Uterus (tissue), 3 donors: ENCODE measurements at regions not wholly inside any gene's neighbourhood (a gene's known extent, or its start where the extent isn't known, plus 50 kb on each side); places are given as distances from the start of the nearest gene placed in this dataset.

Experiments
- DNase-seq, 2 donors: peaks; one replicate each; pipeline ENCODE4 v3.0.0-alpha.2; 2019 to 2020
- H3K27ac ChIP-seq, 2 donors: fragments of 200-600 bp; sonication (generic); 1 replicate in 1 of 2; 2 replicates in 1 of 2; pipeline ENCODE4 v1.5.1; 2016 to 2018
- H3K27me3 ChIP-seq, 2 donors: fragments of 200-600 bp; sonication (generic); one replicate each; pipeline ENCODE4 v1.5.1; 2018 to 2019; ENCODE audit warnings: control low read depth in 1 of 2
- H3K36me3 ChIP-seq, 2 donors: fragments of 200-600 bp; sonication (generic); one replicate each; pipeline ENCODE4 v1.5.1; 2019; ENCODE audit warnings: control low read depth in 1 of 2
- H3K4me1 ChIP-seq, 2 donors: fragments of 200-600 bp; sonication (generic); one replicate each; pipeline ENCODE4 v1.5.1; 2018 to 2019; ENCODE audit warnings: control low read depth in 1 of 2
- H3K4me3 ChIP-seq, 2 donors: fragments of 200-600 bp; sonication (generic); 1 replicate in 1 of 2; 2 replicates in 1 of 2; pipeline ENCODE4 v1.5.1; 2018 to 2019; ENCODE audit warnings: mild to moderate bottlenecking in 1 of 2
- H3K9me3 ChIP-seq, 2 donors: fragments of 200-600 bp; sonication (generic); one replicate each; pipeline ENCODE4 v1.5.1; 2019; ENCODE audit warnings: control low read depth in 1 of 2
- POLR2A ChIP-seq, 2 donors: fragments of 450-650 bp; IDR thresholded peaks; one replicate each; pipeline ENCODE4 v1.6.1; 2016; ENCODE audit warnings: antibody characterized with exemption in 2 of 2, mild to moderate bottlenecking in 1 of 2, moderate library complexity in 1 of 2
- intact Hi-C: fragments of 100-400 bp; cut with DNase I; formaldehyde crosslinking; loops from one replicate; pipeline ENCODE4 v1.15.1; 2023; ENCODE audit warnings: low total_unique reads
- TF ChIP-seq, protein P1 (sequence below), 4 experiments: fragments of 200-600 bp in 2 of 4; fragments of 450-650 bp in 2 of 4; sonication (generic) in 2 of 4; IDR thresholded peaks; one replicate each; pipeline ENCODE4 v1.5.1; 2016 to 2019; ENCODE audit warnings: antibody characterized with exemption in 4 of 4, mild to moderate bottlenecking in 2 of 4, moderate library complexity in 1 of 4
- donor health status: DM: yes; HTN: yes; CAD: no.

DNA sequence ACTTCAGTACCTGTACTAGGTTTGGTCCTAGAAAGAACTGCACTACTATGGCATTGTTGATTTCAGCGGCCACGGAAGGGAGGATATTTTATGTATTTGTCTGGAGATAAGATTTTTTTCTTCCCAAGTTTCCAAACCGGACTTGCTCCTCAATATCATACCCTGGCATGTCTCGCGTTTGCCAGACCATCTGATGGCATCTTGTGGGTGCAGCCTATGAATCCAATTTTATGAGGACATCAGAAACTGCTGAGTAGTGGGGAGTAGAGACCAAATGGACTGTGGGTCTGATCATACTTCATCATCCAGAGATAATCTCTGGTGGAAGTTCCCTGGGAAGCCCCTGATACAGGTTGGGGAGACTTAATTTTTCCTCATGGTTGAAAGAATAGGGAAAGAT lies 716.1 kb upstream of the WWC1 start:
- Histone ChIP-seq H3K4me3 (no peak overlapping the region), H3K9me3 (no peaks in the 10 kb centered on the region), H3K27ac (no peak overlapping the region), H3K4me1 (no peaks in the 10 kb centered on the region), H3K36me3 (no peaks in the 10 kb centered on the region), H3K27me3 (peaks cover 0 to 20% of the 10 kb centered on the region in 2 donors)
- intact Hi-C loops = no loop called here
- TF ChIP-seq, protein P1, sequence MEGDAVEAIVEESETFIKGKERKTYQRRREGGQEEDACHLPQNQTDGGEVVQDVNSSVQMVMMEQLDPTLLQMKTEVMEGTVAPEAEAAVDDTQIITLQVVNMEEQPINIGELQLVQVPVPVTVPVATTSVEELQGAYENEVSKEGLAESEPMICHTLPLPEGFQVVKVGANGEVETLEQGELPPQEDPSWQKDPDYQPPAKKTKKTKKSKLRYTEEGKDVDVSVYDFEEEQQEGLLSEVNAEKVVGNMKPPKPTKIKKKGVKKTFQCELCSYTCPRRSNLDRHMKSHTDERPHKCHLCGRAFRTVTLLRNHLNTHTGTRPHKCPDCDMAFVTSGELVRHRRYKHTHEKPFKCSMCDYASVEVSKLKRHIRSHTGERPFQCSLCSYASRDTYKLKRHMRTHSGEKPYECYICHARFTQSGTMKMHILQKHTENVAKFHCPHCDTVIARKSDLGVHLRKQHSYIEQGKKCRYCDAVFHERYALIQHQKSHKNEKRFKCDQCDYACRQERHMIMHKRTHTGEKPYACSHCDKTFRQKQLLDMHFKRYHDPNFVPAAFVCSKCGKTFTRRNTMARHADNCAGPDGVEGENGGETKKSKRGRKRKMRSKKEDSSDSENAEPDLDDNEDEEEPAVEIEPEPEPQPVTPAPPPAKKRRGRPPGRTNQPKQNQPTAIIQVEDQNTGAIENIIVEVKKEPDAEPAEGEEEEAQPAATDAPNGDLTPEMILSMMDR (IDR thresholded peaks at IDR 0.05) = no peak
- no peak for TF ChIP-seq POLR2A (IDR thresholded peaks at IDR 0.05)
- DNase-seq = no peak

DNA sequence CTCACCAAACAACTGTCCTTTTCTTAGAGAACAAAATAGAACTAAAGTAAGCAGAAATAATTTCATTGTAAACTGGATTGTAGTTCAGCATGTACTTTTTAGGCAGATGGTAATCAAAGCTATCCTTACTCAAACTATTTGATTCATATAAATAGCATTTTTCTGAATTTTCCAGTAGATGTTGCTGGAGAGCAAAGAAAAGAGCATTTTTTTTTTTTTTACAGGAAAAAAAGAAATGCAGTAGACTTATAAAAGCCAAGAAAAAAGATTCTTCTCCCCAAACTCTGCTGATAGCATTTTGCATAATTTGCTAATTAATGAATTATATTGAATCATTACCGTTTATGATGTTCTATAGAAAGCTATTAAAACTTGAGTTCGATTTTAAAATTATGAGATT lies 715.3 kb upstream of the WWC1 start:
- no peak for DNase-seq
- TF ChIP-seq, protein P1 (IDR thresholded peaks at IDR 0.05) = no peak
- TF ChIP-seq POLR2A (IDR thresholded peaks at IDR 0.05) = no peak
- H3K27ac ChIP-seq = no peak overlapping the region
- H3K9me3 ChIP-seq = no peaks in the 10 kb centered on the region
- peaks cover 0 to 20% of the 10 kb centered on the region in 2 donors for H3K27me3 ChIP-seq
- H3K4me3 ChIP-seq = no peak overlapping the region
- H3K36me3 ChIP-seq = no peaks in the 10 kb centered on the region
- H3K4me1 ChIP-seq = no peaks in the 10 kb centered on the region
- intact Hi-C loops = no loop called here

DNA sequence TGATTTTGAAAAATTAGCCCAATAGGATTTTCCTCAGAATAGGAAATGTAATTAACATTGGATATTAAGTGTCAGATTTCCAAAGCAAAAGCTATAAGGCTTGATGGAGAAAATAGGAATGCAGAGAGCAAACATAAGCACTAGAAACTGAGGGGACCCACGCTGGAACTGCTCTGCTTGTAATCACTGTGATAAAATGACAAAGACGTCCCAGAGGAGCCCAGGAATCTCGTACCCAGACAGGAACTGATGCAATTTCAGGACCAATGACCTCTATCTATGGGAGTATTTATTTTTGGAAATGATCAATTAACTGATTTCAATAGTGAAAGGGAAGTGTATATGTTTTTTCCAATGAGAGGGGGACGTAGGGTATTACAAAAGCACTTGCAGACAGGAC lies 714.5 kb upstream of the WWC1 start:
- Histone ChIP-seq H3K36me3 (no peaks in the 10 kb centered on the region), H3K4me3 (no peak overlapping the region), H3K27ac (no peak overlapping the region), H3K9me3 (no peaks in the 10 kb centered on the region), H3K27me3 (peaks cover 0 to 20% of the 10 kb centered on the region in 2 donors), H3K4me1 (no peaks in the 10 kb centered on the region)
- no peak for DNase-seq
- no peak for TF ChIP-seq POLR2A (IDR thresholded peaks at IDR 0.05)
- TF ChIP-seq, protein P1 (IDR thresholded peaks at IDR 0.05) = no peak
- intact Hi-C loops = no loop called here

DNA sequence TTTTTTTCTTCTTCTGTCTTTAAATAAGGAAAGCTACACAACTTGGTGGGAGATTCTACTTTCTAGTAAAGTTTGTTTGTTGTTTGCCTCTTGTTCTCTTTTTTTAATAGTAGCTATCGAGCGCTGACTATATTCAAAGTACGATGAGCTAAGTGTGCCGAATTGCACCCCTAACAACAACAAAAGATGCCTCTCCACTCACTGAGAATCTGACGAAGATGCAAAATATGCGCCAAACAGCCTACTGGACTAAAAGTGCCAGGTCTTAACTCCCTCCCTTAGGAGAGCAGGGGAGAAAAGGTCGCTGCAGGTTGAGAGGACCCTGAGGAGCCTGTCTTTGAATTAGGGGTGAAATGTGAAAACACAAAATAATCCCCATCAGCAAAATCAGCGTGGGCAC lies 713.8 kb upstream of the WWC1 start:
- intact Hi-C loops = no loop called here
- no peaks in the 10 kb centered on the region for H3K4me1 ChIP-seq
- H3K27ac ChIP-seq = no peak overlapping the region
- H3K36me3 ChIP-seq = no peaks in the 10 kb centered on the region
- TF ChIP-seq, protein P1 (IDR thresholded peaks at IDR 0.05) = no peak
- no peak for TF ChIP-seq POLR2A (IDR thresholded peaks at IDR 0.05)
- H3K4me3 ChIP-seq = no peak overlapping the region
- DNase-seq = no peak
- H3K27me3 ChIP-seq = peaks cover 0 to 20% of the 10 kb centered on the region in 2 donors
- H3K9me3 ChIP-seq = no peaks in the 10 kb centered on the region

DNA sequence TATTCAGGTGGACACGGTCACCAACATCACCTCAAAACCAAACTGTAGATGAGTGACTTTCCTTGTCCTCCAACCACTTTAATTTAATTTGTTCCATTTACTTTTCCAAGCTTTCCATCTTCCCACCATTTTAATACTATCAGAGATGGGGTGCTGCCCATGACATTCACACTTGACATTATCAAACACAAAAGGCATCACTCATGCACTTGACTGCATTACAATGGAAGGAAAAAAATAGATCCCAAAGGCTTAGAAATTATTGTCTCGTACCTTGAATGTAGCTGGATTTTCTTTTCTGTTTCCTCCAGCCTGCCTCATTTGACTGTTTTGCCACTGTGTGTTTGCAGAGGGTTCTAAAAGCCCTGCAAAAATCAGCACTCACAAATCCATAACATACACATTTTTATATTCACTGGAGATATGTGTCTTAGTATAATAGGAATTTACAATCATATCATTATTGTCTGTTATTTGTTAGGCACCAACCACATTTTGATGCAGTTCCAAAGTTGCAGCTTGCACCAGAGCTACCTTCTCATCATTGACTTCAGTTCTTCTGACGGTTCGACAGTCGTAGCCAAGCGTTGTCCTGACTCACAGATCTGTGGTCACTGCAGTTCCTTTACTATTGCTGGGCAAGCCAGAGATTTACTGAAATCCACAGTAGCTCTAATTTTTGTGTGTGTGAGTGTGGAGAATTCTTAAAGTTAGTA lies 712.3 kb upstream of the WWC1 start:
- intact Hi-C loops = no loop called here
- H3K4me1 ChIP-seq = no peaks in the 10 kb centered on the region
- H3K27ac ChIP-seq = no peak overlapping the region
- no peak for DNase-seq
- TF ChIP-seq, protein P1 (IDR thresholded peaks at IDR 0.05) = no peak
- no peak for TF ChIP-seq POLR2A (IDR thresholded peaks at IDR 0.05)
- H3K4me3 ChIP-seq = no peak overlapping the region
- peaks cover 0 to 20% of the 10 kb centered on the region in 2 donors for H3K27me3 ChIP-seq
- no peaks in the 10 kb centered on the region for H3K36me3 ChIP-seq
- H3K9me3 ChIP-seq = no peaks in the 10 kb centered on the region
